HEK293T (cell line): ENCODE measurements at regions not wholly inside any gene's neighbourhood (a gene's known extent, or its start where the extent isn't known, plus 50 kb on each side); places are given as distances from the start of the nearest gene placed in this dataset.

Experiments used
- ELF4 ChIP-seq: fragments of 450-650 bp; IDR thresholded peaks from 2 replicates; pipeline ENCODE4 v1.6.1; 2017; ENCODE audit warnings: antibody characterized with exemption
- FOXA1 ChIP-seq: fragments of 450-650 bp; IDR thresholded peaks from 2 replicates; pipeline ENCODE4 v1.6.1; 2016; ENCODE audit warnings: mild to moderate bottlenecking
- FOXM1 ChIP-seq: fragments of 450-650 bp; IDR thresholded peaks from 2 replicates; pipeline ENCODE4 v1.6.1; 2017; ENCODE audit warnings: mild to moderate bottlenecking, borderline replicate concordance
- L3MBTL2 ChIP-seq: fragments of 450-650 bp; conservative IDR thresholded peaks from 2 replicates; pipeline ENCODE4 v1.6.1; 2016; ENCODE audit warnings: mild to moderate bottlenecking
- PKNOX1 ChIP-seq: fragments of 450-650 bp; IDR thresholded peaks from 2 replicates; pipeline ENCODE4 v1.6.1; 2016
- TARDBP ChIP-seq: fragments of 450-650 bp; IDR thresholded peaks from 2 replicates; pipeline ENCODE4 v1.6.1; 2016

- no peak for TF ChIP-seq FOXM1
- TF ChIP-seq PKNOX1 = no peak
- no peak for TF ChIP-seq TARDBP
- no peak for TF ChIP-seq ELF4
- no peak for TF ChIP-seq FOXA1
- no peak for TF ChIP-seq L3MBTL2
Measured at GRCh38 chr14:58760121-58760520, 122.4 kb downstream of the DACT1 start.
